ENCODE measurements at regions not wholly inside any gene's neighbourhood (a gene's known extent, or its start where the extent isn't known, plus 50 kb on each side); places are given as distances from the start of the nearest gene placed in this dataset.

GRCh38 chr18:38602341-38602740 is 1036.7 kb upstream of the CELF4 start:
- TF ChIP-seq CTCF (IDR thresholded peaks at IDR 0.05; ENCODE audit: low read length) = no peak
- TF ChIP-seq EZH2 (IDR thresholded peaks at IDR 0.05; ENCODE audit: borderline replicate concordance, low read length) = no peak
